Mucosa of descending colon (tissue), 3 donors: ENCODE measurements at regions not wholly inside any gene's neighbourhood (a gene's known extent, or its start where the extent isn't known, plus 50 kb on each side); places are given as distances from the start of the nearest gene placed in this dataset.

Experiments
- ATAC-seq: fragments of 200-7000 bp; cut with Tn5 transposase; one replicate; pipeline ENCODE4 v1.9.1; 2020; ENCODE audit warnings: mild to moderate bottlenecking, moderate library complexity
- DNase-seq, 3 donors: peaks; one replicate each; pipeline ENCODE4 v3.0.0-alpha.2; 2020
- H3K36me3 ChIP-seq: fragments of 200-600 bp; one replicate; pipeline ENCODE4 v1.8.0; 2021; ENCODE audit warnings: low read depth, mild to moderate bottlenecking
- H3K4me1 ChIP-seq: fragments of 200-600 bp; one replicate; pipeline ENCODE4 v1.8.0; 2021; ENCODE audit warnings: low read depth, mild to moderate bottlenecking
- H3K4me3 ChIP-seq: fragments of 200-600 bp; one replicate; pipeline ENCODE4 v1.8.0; 2021; ENCODE audit warnings: mild to moderate bottlenecking
- H3K9me3 ChIP-seq: fragments of 200-600 bp; one replicate; pipeline ENCODE4 v1.8.0; 2021; ENCODE audit warnings: mild to moderate bottlenecking
- intact Hi-C, 2 donors: fragments of 100-400 bp; cut with DNase I in 1 of 2; cut with micrococcal nuclease in 1 of 2; formaldehyde crosslinking; loops; one replicate each; pipeline versions ENCODE4 v1.11.0 to v1.11.1; 2022; cut with DNase I, micrococcal nuclease
- TF ChIP-seq, protein P1 (sequence below): fragments of 200-600 bp; IDR thresholded peaks from one replicate; pipeline ENCODE4 v1.8.0; 2022; ENCODE audit warnings: antibody characterized with exemption, mild to moderate bottlenecking
- donor health status: DM: no; HTN: no; CAD: no; lungs with moderate emphysema.
- donor health status: DM: no; HTN: no; CAD: no.
- donor health status: DM: no; HTN: yes; CAD: no.

- Histone ChIP-seq H3K4me3 (no peak overlapping the region), H3K9me3 (no peaks in the 10 kb centered on the region), H3K36me3 (no peaks in the 10 kb centered on the region), H3K4me1 (no peaks in the 10 kb centered on the region)
- DNase-seq (no peak), ATAC-seq (no peak)
- intact Hi-C loops, result no loop called here
- TF ChIP-seq, protein P1, sequence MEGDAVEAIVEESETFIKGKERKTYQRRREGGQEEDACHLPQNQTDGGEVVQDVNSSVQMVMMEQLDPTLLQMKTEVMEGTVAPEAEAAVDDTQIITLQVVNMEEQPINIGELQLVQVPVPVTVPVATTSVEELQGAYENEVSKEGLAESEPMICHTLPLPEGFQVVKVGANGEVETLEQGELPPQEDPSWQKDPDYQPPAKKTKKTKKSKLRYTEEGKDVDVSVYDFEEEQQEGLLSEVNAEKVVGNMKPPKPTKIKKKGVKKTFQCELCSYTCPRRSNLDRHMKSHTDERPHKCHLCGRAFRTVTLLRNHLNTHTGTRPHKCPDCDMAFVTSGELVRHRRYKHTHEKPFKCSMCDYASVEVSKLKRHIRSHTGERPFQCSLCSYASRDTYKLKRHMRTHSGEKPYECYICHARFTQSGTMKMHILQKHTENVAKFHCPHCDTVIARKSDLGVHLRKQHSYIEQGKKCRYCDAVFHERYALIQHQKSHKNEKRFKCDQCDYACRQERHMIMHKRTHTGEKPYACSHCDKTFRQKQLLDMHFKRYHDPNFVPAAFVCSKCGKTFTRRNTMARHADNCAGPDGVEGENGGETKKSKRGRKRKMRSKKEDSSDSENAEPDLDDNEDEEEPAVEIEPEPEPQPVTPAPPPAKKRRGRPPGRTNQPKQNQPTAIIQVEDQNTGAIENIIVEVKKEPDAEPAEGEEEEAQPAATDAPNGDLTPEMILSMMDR, result no peak
Observed at GRCh38 chr4:23660865-23661264, 229.0 kb downstream of the PPARGC1A start.

DNA sequence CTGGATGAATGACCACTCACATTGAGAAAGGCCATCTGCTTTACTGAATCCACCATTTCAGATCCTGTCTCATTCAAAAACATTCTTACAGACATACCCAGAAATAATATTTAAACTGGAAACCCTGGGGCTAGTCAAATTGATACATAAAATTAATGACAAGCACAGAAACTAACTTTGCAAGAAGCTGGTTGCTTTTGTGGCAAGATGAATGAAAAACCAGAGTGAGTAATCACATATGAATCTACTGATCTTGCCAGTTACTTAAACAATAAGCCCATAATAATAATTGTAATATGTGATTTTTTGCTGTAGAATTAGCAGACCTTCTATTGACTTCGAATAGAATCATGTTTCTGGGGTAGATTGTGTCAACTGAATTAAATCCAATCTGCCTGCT is 235.1 kb downstream of the PPARGC1A start:
- DNase-seq (no peak), ATAC-seq (no peak)
- Histone ChIP-seq H3K4me3 (no peak overlapping the region), H3K36me3 (no peaks in the 10 kb centered on the region), H3K4me1 (peaks cover 4% of the 10 kb centered on the region), H3K9me3 (no peaks in the 10 kb centered on the region)
- intact Hi-C loops, result no loop called here
- TF ChIP-seq, protein P1, result no peak

DNA sequence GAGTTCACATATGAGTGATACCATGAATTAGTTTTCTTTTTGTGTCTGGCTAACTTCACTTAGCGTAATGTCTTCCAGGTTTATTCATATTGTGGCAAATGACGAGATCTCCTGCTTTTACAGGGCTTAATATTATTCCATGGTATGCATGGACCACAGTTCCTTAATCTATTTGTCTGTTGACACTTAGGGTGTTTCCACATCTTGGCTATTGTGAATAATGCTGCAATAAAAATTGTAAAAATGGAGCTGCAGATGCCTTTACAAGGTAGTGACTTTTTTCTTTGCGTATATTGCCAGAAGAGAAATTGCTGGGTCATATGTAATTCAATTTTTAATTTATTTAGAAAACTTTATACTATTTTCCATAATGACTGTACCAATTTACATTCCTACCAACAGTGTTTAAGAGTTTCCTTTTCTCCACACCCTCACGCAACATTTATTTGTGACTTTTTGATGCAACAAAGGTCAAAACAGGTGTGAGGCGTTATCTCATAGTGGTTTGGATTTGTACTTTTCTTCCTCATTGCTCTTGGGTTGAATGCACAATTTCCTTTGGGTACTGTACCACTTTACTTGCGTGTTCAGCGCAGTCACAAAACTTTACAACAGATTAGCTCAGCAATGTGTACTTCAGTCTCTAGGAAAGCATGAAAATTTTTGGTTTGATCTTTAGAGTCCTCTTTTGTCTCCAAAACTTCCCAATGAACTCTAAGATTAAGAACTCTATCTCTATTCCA is 240.8 kb downstream of the PPARGC1A start:
- no peaks in the 10 kb centered on the region for H3K36me3 ChIP-seq
- ATAC-seq, result peak; percentile 97
- intact Hi-C loops, result no loop called here

DNA sequence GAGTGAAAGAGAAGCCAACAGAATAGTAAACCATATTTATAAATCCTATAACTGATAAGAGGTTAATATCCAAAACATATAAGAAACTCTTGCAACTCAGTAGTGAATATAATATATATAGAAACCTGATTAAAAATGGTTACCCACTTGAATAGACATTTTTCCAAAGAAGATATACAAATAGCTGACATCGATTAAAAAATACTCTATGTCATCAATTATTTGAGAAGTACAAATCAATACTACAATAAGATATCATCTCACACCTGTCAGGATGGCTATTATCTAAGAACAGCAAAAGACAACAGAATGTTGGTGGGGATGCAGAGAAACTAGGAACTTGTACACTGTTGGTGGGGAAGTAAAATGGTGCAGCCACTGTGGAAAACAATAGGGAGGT is 254.4 kb downstream of the PPARGC1A start:
- TF ChIP-seq, protein P1, result no peak
- H3K36me3 ChIP-seq, result no peaks in the 10 kb centered on the region
- intact Hi-C loops, result no loop called here
- no peaks in the 10 kb centered on the region for H3K4me1 ChIP-seq
- H3K9me3 ChIP-seq, result no peaks in the 10 kb centered on the region
- DNase-seq, result no peak
- ATAC-seq, result no peak
- H3K4me3 ChIP-seq, result no peak overlapping the region

More for the DNA sequence above, 240.8 kb downstream of the PPARGC1A start:
- peaks cover 6% of the 10 kb centered on the region for H3K4me1 ChIP-seq
- DNase-seq, result peak in 1 of 3 donors; percentile 30
- TF ChIP-seq, protein P1, result no peak
- H3K9me3 ChIP-seq, result no peaks in the 10 kb centered on the region
- no peak overlapping the region for H3K4me3 ChIP-seq

- intact Hi-C loops, result no loop called here
- ATAC-seq (peak; percentile 66), DNase-seq (peak in 1 of 3 donors; percentile 16)
- TF ChIP-seq, protein P1, result no peak
- Histone ChIP-seq H3K9me3 (no peaks in the 10 kb centered on the region), H3K4me3 (no peak overlapping the region), H3K4me1 (no peaks in the 10 kb centered on the region), H3K36me3 (no peaks in the 10 kb centered on the region)
Observed at GRCh38 chr4:23631255-23631950, 258.4 kb downstream of the PPARGC1A start.
